ENCODE measurements at regions not wholly inside any gene's neighbourhood (a gene's known extent, or its start where the extent isn't known, plus 50 kb on each side); places are given as distances from the start of the nearest gene placed in this dataset.

- no peak overlapping the region for H3K27ac ChIP-seq (ENCODE audit: insufficient read depth, low read depth, low read length)
- no TSS peak for BruUV-seq (replicated peaks)
- H3K4me3 ChIP-seq (replicated peaks in 1 of 3; ENCODE audit: insufficient read depth in 1 of 3, low read depth in 1 of 3, low read length in 3 of 3): no peak overlapping the region
- H4K20me1 ChIP-seq (replicated peaks; ENCODE audit: control insufficient read depth, extremely low read depth, insufficient read depth, low read length): no peaks in the 10 kb centered on the region
- H3K4me1 ChIP-seq (ENCODE audit: control insufficient read depth, extremely low read depth, insufficient read depth, low read length): no peaks in the 10 kb centered on the region
- H3K9ac ChIP-seq (replicated peaks; ENCODE audit: extremely low read depth, insufficient read depth, low read length): no peak overlapping the region
- dilution Hi-C loops (cut with MboI; ENCODE audit: extremely low pct_ligation_motif_present, low sequenced_read_pairs): no loop called here
- no peak for TF ChIP-seq JUN (IDR thresholded peaks at IDR 0.05; ENCODE audit: borderline replicate concordance, insufficient read depth, insufficient read length, low read depth)
- no peak for TF ChIP-seq POLR2AphosphoS5 (IDR thresholded peaks at IDR 0.05; ENCODE audit: insufficient read depth, low read depth, low read length)
- no peak for TF ChIP-seq GATA2 (IDR thresholded peaks at IDR 0.05; ENCODE audit: insufficient read depth, insufficient read length, low read depth, low read length)
- TF ChIP-seq POLR2A (IDR thresholded peaks at IDR 0.05; ENCODE audit: low read depth, low read length): no peak
- TF ChIP-seq EZH2 (IDR thresholded peaks at IDR 0.05; ENCODE audit: borderline replicate concordance, low read depth, low read length, severe bottlenecking): no peak
- no peak for TF ChIP-seq MYC (IDR thresholded peaks at IDR 0.05; ENCODE audit: low read depth, low read length)
- TF ChIP-seq FOS (IDR thresholded peaks at IDR 0.05; ENCODE audit: borderline replicate concordance, insufficient read depth, low read length): no peak
- no peak for TF ChIP-seq CTCF (IDR thresholded peaks at IDR 0.05; ENCODE audit: extremely low read depth in 1 of 2, insufficient read depth in 1 of 2, low read depth in 1 of 2, low read length in 2 of 2)
- intact Hi-C loops (cut with micrococcal nuclease): no loop called here
- no peaks in the 10 kb centered on the region for H3K36me3 ChIP-seq (ENCODE audit: control insufficient read depth in 2 of 2, extremely low read depth in 1 of 2, insufficient read depth in 2 of 2, low read length in 2 of 2)
- CTCF ChIA-PET: no interaction called here
- FAIRE-seq: no peak
- H3K9me3 ChIP-seq (replicated peaks; ENCODE audit: control insufficient read depth, insufficient read depth, low read length): peaks cover 2% of the 10 kb centered on the region
- no peaks in the 10 kb centered on the region for H3K9me1 ChIP-seq (replicated peaks; ENCODE audit: control insufficient read depth, extremely low read depth, insufficient read depth, low read length)
- POLR2A ChIA-PET: no interaction called here
- no peak overlapping the region for H2AFZ ChIP-seq (ENCODE audit: low read depth, low read length)
- H3K27me3 ChIP-seq (ENCODE audit: control insufficient read depth in 2 of 2, insufficient read depth in 2 of 2, low read length in 2 of 2): no peaks in the 10 kb centered on the region
- DNase-seq (ENCODE audit: low read depth, low spot score): no peak
- no peak overlapping the region for H3K4me2 ChIP-seq (ENCODE audit: insufficient read depth, low read length)
- no peaks in the 10 kb centered on the region for H3K79me2 ChIP-seq (ENCODE audit: control insufficient read depth, insufficient read depth, low read length)
Observed at GRCh38 chr10:24091256-24091655, 117.7 kb upstream of the KIAA1217 start.
